Calu3 (cell line): ENCODE measurements at regions not wholly inside any gene's neighbourhood (a gene's known extent, or its start where the extent isn't known, plus 50 kb on each side); places are given as distances from the start of the nearest gene placed in this dataset.
"Not testable (repeated sequence)": the region's sequence is repeated elsewhere in the genome, so short reads cannot be mapped to it uniquely, and the experiment has no call there.

Experiments used
- BruUV-seq: library from RNA; stranded (reverse); fragments of 400-500 nt; replicated peaks from 2 replicates; lab custom pipeline; 2021; lab: Mats Ljungman, UMichigan
- CTCF ChIA-PET: fragments of 300-600 bp; sonication (Branson Sonifier 250); formaldehyde crosslinking; loops from one replicate; lab custom pipeline; 2022; ENCODE audit warnings: antibody characterized with exemption; lab: Charles Lee
- DNase-seq: peaks from one replicate; pipeline ENCODE4 v3.0.0; 2022
- H3K27ac Mint-ChIP-seq: one replicate; pipeline ENCODE4 v1.8.0; 2022; ENCODE audit warnings: mixed read lengths; ENCODE audit not compliant: unreplicated experiment
- H3K27me3 Mint-ChIP-seq: one replicate; pipeline ENCODE4 v1.8.0; 2022; ENCODE audit warnings: mixed read lengths; ENCODE audit not compliant: unreplicated experiment
- H3K36me3 Mint-ChIP-seq: one replicate; pipeline ENCODE4 v1.8.0; 2022; ENCODE audit warnings: mild to moderate bottlenecking, moderate library complexity, mixed read lengths; ENCODE audit not compliant: insufficient read depth, unreplicated experiment
- H3K4me1 Mint-ChIP-seq: one replicate; pipeline ENCODE4 v1.8.0; 2022; ENCODE audit warnings: mild to moderate bottlenecking, low read depth, mixed read lengths; ENCODE audit not compliant: unreplicated experiment
- H3K4me3 Mint-ChIP-seq: one replicate; pipeline ENCODE4 v1.8.0; 2022; ENCODE audit warnings: mild to moderate bottlenecking, low read depth, moderate library complexity, mixed read lengths; ENCODE audit not compliant: unreplicated experiment
- H3K9me3 Mint-ChIP-seq: one replicate; pipeline ENCODE4 v1.8.0; 2022; ENCODE audit warnings: low read depth, mixed read lengths; ENCODE audit not compliant: unreplicated experiment
- CTCF ChIP-seq: fragments of 200-600 bp; IDR thresholded peaks from one replicate; pipeline ENCODE4 v1.8.0; 2022; ENCODE audit warnings: antibody characterized with exemption; ENCODE audit not compliant: unreplicated experiment
- intact Hi-C: fragments of 100-400 bp; cut with micrococcal nuclease; formaldehyde crosslinking; loops from one replicate; pipeline ENCODE4 v1.10.0; 2022; ENCODE audit not compliant: unreplicated experiment

GRCh38 chr6:23826572-23826971 lies 299.4 kb upstream of the NRSN1 start:
- no TSS peak for BruUV-seq
- Mint-ChIP-seq H3K27ac (no peak overlapping the region), H3K36me3 (no peaks in the 10 kb centered on the region), H3K4me3 (no peak overlapping the region), H3K27me3 (no peaks in the 10 kb centered on the region), H3K9me3 (no peaks in the 10 kb centered on the region), H3K4me1 (no peaks in the 10 kb centered on the region)
- no peak for TF ChIP-seq CTCF
- no peak for DNase-seq
- CTCF ChIA-PET: no interaction called here
- intact Hi-C loops: no loop called here

GRCh38 chr6:23828861-23829260 lies 297.2 kb upstream of the NRSN1 start:
- H3K27ac Mint-ChIP-seq: no peak overlapping the region
- no peak for TF ChIP-seq CTCF
- no peak overlapping the region for H3K4me3 Mint-ChIP-seq
- no TSS peak for BruUV-seq
- no peaks in the 10 kb centered on the region for H3K9me3 Mint-ChIP-seq
- intact Hi-C loops: no loop called here
- no peaks in the 10 kb centered on the region for H3K27me3 Mint-ChIP-seq
- DNase-seq: no peak
- CTCF ChIA-PET: no interaction called here
- H3K4me1 Mint-ChIP-seq: no peaks in the 10 kb centered on the region
- no peaks in the 10 kb centered on the region for H3K36me3 Mint-ChIP-seq

- no TSS peak for BruUV-seq
- no peak for DNase-seq
- Mint-ChIP-seq H3K27me3 (no peaks in the 10 kb centered on the region), H3K4me3 (no peak overlapping the region), H3K4me1 (no peaks in the 10 kb centered on the region), H3K27ac (no peak overlapping the region), H3K36me3 (no peaks in the 10 kb centered on the region), H3K9me3 (no peaks in the 10 kb centered on the region)
- no peak for TF ChIP-seq CTCF
- CTCF ChIA-PET: no interaction called here
- intact Hi-C loops: no loop called here
These were observed 284.9 kb upstream of the NRSN1 start for GRCh38 chr6:23841116-23841515.

GRCh38 chr6:23842760-23843159 lies 283.3 kb upstream of the NRSN1 start:
- no peak overlapping the region for H3K27ac Mint-ChIP-seq
- H3K27me3 Mint-ChIP-seq: no peaks in the 10 kb centered on the region
- no peak for DNase-seq
- no peak overlapping the region for H3K4me3 Mint-ChIP-seq
- TF ChIP-seq CTCF: no peak
- H3K9me3 Mint-ChIP-seq: no peaks in the 10 kb centered on the region
- intact Hi-C loops: no loop called here
- no peaks in the 10 kb centered on the region for H3K4me1 Mint-ChIP-seq
- CTCF ChIA-PET: no interaction called here
- no TSS peak for BruUV-seq
- H3K36me3 Mint-ChIP-seq: no peaks in the 10 kb centered on the region

GRCh38 chr6:23851522-23851921 lies 274.5 kb upstream of the NRSN1 start:
- no peak overlapping the region for H3K4me3 Mint-ChIP-seq
- DNase-seq: no peak

GRCh38 chr6:23853566-23854133 lies 272.4 kb upstream of the NRSN1 start:
- H3K27ac Mint-ChIP-seq, BruUV-seq, H3K4me3 Mint-ChIP-seq, DNase-seq, intact Hi-C loops, H3K27me3 Mint-ChIP-seq, H3K4me1 Mint-ChIP-seq, CTCF ChIA-PET, H3K36me3 Mint-ChIP-seq: not testable (repeated sequence)
- H3K9me3 Mint-ChIP-seq: peaks cover 15% of the 10 kb centered on the region

More at GRCh38 chr6:23851522-23851921, 274.5 kb upstream of the NRSN1 start:
- intact Hi-C loops: no loop called here
- TF ChIP-seq CTCF: no peak
- no TSS peak for BruUV-seq
- Mint-ChIP-seq H3K27ac (no peak overlapping the region), H3K27me3 (no peaks in the 10 kb centered on the region), H3K36me3 (no peaks in the 10 kb centered on the region), H3K4me1 (no peaks in the 10 kb centered on the region), H3K9me3 (peaks cover 7% of the 10 kb centered on the region)
- CTCF ChIA-PET: no interaction called here
